H1 (cell line): ENCODE measurements at regions not wholly inside any gene's neighbourhood (a gene's known extent, or its start where the extent isn't known, plus 50 kb on each side); places are given as distances from the start of the nearest gene placed in this dataset.

Source experiments
- CTCF ChIA-PET: fragments of 300-600 bp; sonication (Branson Sonifier 250); formaldehyde crosslinking; loops from one replicate; lab custom pipeline; 2021; ENCODE audit not compliant: partially characterized antibody; lab: Charles Lee
- POLR2A ChIA-PET: fragments of 300-600 bp; sonication (Branson Sonifier 250); formaldehyde crosslinking; loops from one replicate; lab custom pipeline; 2021; ENCODE audit warnings: inconsistent platforms; ENCODE audit not compliant: partially characterized antibody; lab: Charles Lee
- DNase-seq, 2 experiments: peaks; one replicate each; pipeline versions ENCODE4 v3.0.0 to v3.0.0-alpha.2; 2010 to 2022; ENCODE audit warnings: low spot score in 2 of 2, low read depth in 1 of 2, mixed read lengths in 1 of 2
- FAIRE-seq: peaks from 2 replicates; lab custom pipeline; 2011; peaks lifted over from hg19 to GRCh38; lab: Jason Lieb, UNC
- H2AFZ ChIP-seq: 2 replicates; pipeline ENCODE4 v1.8.1; 2012; ENCODE audit warnings: low read length, inconsistent platforms
- H2AK5ac ChIP-seq: 2 replicates; pipeline ENCODE4 v1.6.1; 2013; ENCODE audit warnings: low read depth, low read length
- H2BK120ac ChIP-seq: replicated peaks from 2 replicates; pipeline ENCODE3; 2013; ENCODE audit warnings: low read depth, low read length, inconsistent platforms
- H2BK12ac ChIP-seq: 2 replicates; pipeline ENCODE4 v1.6.1; 2013; ENCODE audit warnings: low read depth, low read length
- H2BK15ac ChIP-seq: 2 replicates; pipeline ENCODE4 v1.6.1; 2013; ENCODE audit warnings: low read length
- H2BK20ac ChIP-seq: 2 replicates; pipeline ENCODE4 v1.6.1; 2013; ENCODE audit warnings: low read length
- H2BK5ac ChIP-seq: 2 replicates; pipeline ENCODE4 v1.6.1; 2013; ENCODE audit warnings: low read depth, low read length
- H3K14ac ChIP-seq: 2 replicates; pipeline ENCODE4 v1.6.1; 2013; ENCODE audit warnings: inconsistent platforms; ENCODE audit not compliant: insufficient read length
- H3K18ac ChIP-seq: 2 replicates; pipeline ENCODE4 v1.6.1; 2013; ENCODE audit warnings: low read length; ENCODE audit errors: extremely low read depth
- H3K23ac ChIP-seq: 2 replicates; pipeline ENCODE4 v1.6.1; 2013; ENCODE audit warnings: inconsistent platforms; ENCODE audit not compliant: insufficient read length
- H3K23me2 ChIP-seq: 2 replicates; pipeline ENCODE4 v1.6.1; 2013; ENCODE audit warnings: low read depth, low read length
- H3K27ac ChIP-seq: 2 replicates; pipeline ENCODE4 v1.6.1; 2011; ENCODE audit warnings: low read depth, low read length, inconsistent platforms
- H3K27me3 ChIP-seq, 4 experiments: replicated peaks in 1 of 4; 1 replicate in 1 of 4; 2 replicates in 3 of 4; pipeline versions ENCODE4 v1.6.1 to v1.8.1; 2011 to 2013; ENCODE audit warnings: low read length in 3 of 4, mild to moderate bottlenecking in 3 of 4, inconsistent platforms in 2 of 4, mixed read lengths in 2 of 4, moderate library complexity in 1 of 4; ENCODE audit not compliant: control insufficient read depth in 3 of 4, insufficient read depth in 3 of 4; ENCODE audit errors: extremely low read depth in 1 of 4
- H3K36me3 ChIP-seq, 4 experiments: 2 replicates each; pipeline versions ENCODE4 v1.6.1 to v1.8.1; 2011 to 2013; ENCODE audit warnings: mild to moderate bottlenecking in 4 of 4, low read length in 3 of 4, moderate library complexity in 2 of 4, control low read depth in 1 of 4, inconsistent platforms in 1 of 4; ENCODE audit not compliant: insufficient read depth in 4 of 4, control insufficient read depth in 2 of 4
- H3K4ac ChIP-seq: replicated peaks from 2 replicates; pipeline ENCODE3; 2013; ENCODE audit warnings: low read length, low read depth, mixed read lengths, inconsistent platforms; ENCODE audit not compliant: insufficient read length
- H3K4me1 ChIP-seq, 4 experiments: replicated peaks in 1 of 4; 1 replicate in 1 of 4; 2 replicates in 3 of 4; pipeline versions ENCODE4 v1.6.1 to v1.8.1; 2011 to 2013; ENCODE audit warnings: low read length in 3 of 4, inconsistent platforms in 2 of 4, mixed read lengths in 1 of 4; ENCODE audit not compliant: insufficient read depth in 4 of 4, control insufficient read depth in 3 of 4
- H3K4me2 ChIP-seq, 2 experiments: 2 replicates each; pipeline versions ENCODE4 v1.6.1 to v1.8.1; 2011 to 2013; ENCODE audit warnings: low read depth in 2 of 2, low read length in 2 of 2, control low read depth in 1 of 2, inconsistent platforms in 1 of 2, mild to moderate bottlenecking in 1 of 2; ENCODE audit not compliant: insufficient read depth in 1 of 2
- H3K4me3 ChIP-seq, 4 experiments: fragments of 200-600, 300-600 bp in 1 of 4; sonication (generic), shearing (Covaris generic), sonication (Bioruptor Twin) in 1 of 4; 2 replicates each; pipeline versions ENCODE4 v1.5.1 to v1.8.1; 2011 to 2016; ENCODE audit warnings: low read length in 4 of 4, low read depth in 3 of 4, control low read depth in 2 of 4, inconsistent platforms in 2 of 4, mild to moderate bottlenecking in 2 of 4, mixed read lengths in 1 of 4, moderate library complexity in 1 of 4; ENCODE audit not compliant: insufficient read depth in 2 of 4; ENCODE audit errors: extremely low read depth in 1 of 4
- H3K56ac ChIP-seq: replicated peaks from 2 replicates; pipeline ENCODE3; 2013; ENCODE audit warnings: low read depth, mild to moderate bottlenecking, mixed read lengths, low read length, inconsistent platforms; ENCODE audit not compliant: insufficient read length
- H3K79me1 ChIP-seq: 2 replicates; pipeline ENCODE4 v1.6.1; 2013; ENCODE audit warnings: low read depth, low read length, control low read depth
- H3K79me2 ChIP-seq, 2 experiments: 2 replicates each; pipeline versions ENCODE4 v1.6.1 to v1.8.1; 2012 to 2013; ENCODE audit warnings: low read length in 2 of 2, mild to moderate bottlenecking in 2 of 2, inconsistent platforms in 1 of 2; ENCODE audit not compliant: insufficient read depth in 2 of 2, control insufficient read depth in 1 of 2
- H3K9ac ChIP-seq, 4 experiments: replicated peaks in 1 of 4; 1 replicate in 1 of 4; 2 replicates in 3 of 4; pipeline versions ENCODE4 v1.6.1 to v1.8.1; 2011 to 2013; ENCODE audit warnings: low read depth in 3 of 4, low read length in 3 of 4, control low read depth in 2 of 4, mild to moderate bottlenecking in 2 of 4, moderate library complexity in 2 of 4, inconsistent platforms in 1 of 4; ENCODE audit errors: extremely low read depth in 1 of 4
- H3K9me3 ChIP-seq, 2 experiments: 2 replicates each; pipeline versions ENCODE4 v1.6.1 to v1.8.1; 2012 to 2013; ENCODE audit warnings: mild to moderate bottlenecking in 2 of 2, moderate library complexity in 2 of 2, control low read depth in 1 of 2, inconsistent platforms in 1 of 2, low read depth in 1 of 2, low read length in 1 of 2, mixed read lengths in 1 of 2; ENCODE audit not compliant: insufficient read depth in 2 of 2
- H4K20me1 ChIP-seq, 2 experiments: replicated peaks in 1 of 2; 2 replicates each; pipeline versions ENCODE3 to v1.8.1; 2011 to 2013; ENCODE audit warnings: inconsistent platforms in 2 of 2, low read length in 2 of 2, mild to moderate bottlenecking in 1 of 2; ENCODE audit not compliant: insufficient read depth in 2 of 2, control insufficient read depth in 1 of 2
- H4K5ac ChIP-seq: 2 replicates; pipeline ENCODE4 v1.6.1; 2013; ENCODE audit warnings: low read length, low read depth, mixed read lengths, inconsistent platforms; ENCODE audit not compliant: insufficient read length
- H4K8ac ChIP-seq: 2 replicates; pipeline ENCODE4 v1.8.0; 2013; ENCODE audit warnings: mild to moderate bottlenecking, moderate library complexity, low read length, inconsistent platforms; ENCODE audit not compliant: insufficient read depth; ENCODE audit errors: extremely low read depth
- H4K91ac ChIP-seq: replicated peaks from 2 replicates; pipeline ENCODE3; 2013; ENCODE audit warnings: low read length, mixed read lengths, inconsistent platforms; ENCODE audit not compliant: insufficient read length
- JUN ChIP-seq: IDR thresholded peaks from 2 replicates; pipeline ENCODE4 v1.6.1; 2011; ENCODE audit warnings: low read depth, mild to moderate bottlenecking, improper control_type of control experiment, low read length
- WGBS, 2 experiments: shearing (Covaris generic) in 1 of 2; methylation state at CpG; one replicate each; pipeline versions ENCODE4 v1.1.6 to v1.1.7; 2013 to 2015; ENCODE audit warnings: low lambda C conversion rate in 2 of 2, mixed read lengths in 2 of 2, inconsistent platforms in 1 of 2, low coverage in 1 of 2, missing lambda C conversion rate in 1 of 2; ENCODE audit not compliant: insufficient replicate concordance in 2 of 2, insufficient coverage in 1 of 2, insufficient read length in 1 of 2; ENCODE audit errors: extremely low coverage in 1 of 2, missing lambda C conversion rate in 1 of 2; 5-methylcytosine and 5-hydroxymethylcytosine counted together

DNA sequence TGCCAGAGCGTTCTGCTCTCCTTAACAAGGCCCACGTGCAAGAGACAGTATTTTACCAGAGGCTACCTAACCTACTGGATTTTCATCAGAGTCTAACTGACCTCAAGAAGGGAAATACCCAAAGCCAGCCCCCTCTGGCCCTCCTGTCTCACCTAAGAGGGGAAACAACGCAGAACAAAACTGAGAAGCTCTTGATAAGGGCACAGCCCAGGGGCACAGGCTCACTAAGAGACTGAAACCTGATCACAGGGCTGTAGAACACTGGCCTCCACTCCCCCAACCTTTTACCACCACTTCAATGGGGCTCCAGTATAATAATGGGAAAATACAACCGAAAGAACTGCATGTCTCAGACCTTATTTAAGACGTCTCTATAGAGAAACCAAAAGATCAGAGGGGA, 449.5 kb upstream of the CAMK1G start:
- Histone ChIP-seq H4K8ac (no peak overlapping the region), H3K36me3 (no peaks in the 10 kb centered on the region), H2BK15ac (no peak overlapping the region), H3K27ac (no peak overlapping the region), H3K79me1 (no peaks in the 10 kb centered on the region), H2BK12ac (no peak overlapping the region), H3K18ac (no peak overlapping the region), H3K23me2 (no peaks in the 10 kb centered on the region), H3K4ac (no peak overlapping the region), H3K79me2 (no peaks in the 10 kb centered on the region), H3K27me3 (no peaks in the 10 kb centered on the region), H4K5ac (no peak overlapping the region), H4K20me1 (no peaks in the 10 kb centered on the region), H3K9me3 (peaks cover 0 to 4% of the 10 kb centered on the region in 2 experiments; a peak in 1 of 4 replicates), H3K4me3 (no peak overlapping the region), H2AK5ac (no peak overlapping the region), H2BK20ac (no peak overlapping the region), H3K23ac (no peak overlapping the region), H2BK5ac (no peak overlapping the region), H3K56ac (no peak overlapping the region), H3K4me2 (no peak overlapping the region)
- POLR2A ChIA-PET: no interaction called here
- 86% methylated on average over 5 of the region's 5 CpGs; no CpG with 5 or more reads in 1 of the 2 experiments for WGBS, 2 experiments
- DNase-seq: no peak
- no peak for FAIRE-seq
- TF ChIP-seq JUN: no peak
- TF ChIP-seq, all 59 proteins: peak for 0
- Histone ChIP-seq H3K4me1 (peaks cover 0 to 6% (median 0%) of the 10 kb centered on the region in 4 experiments; a peak in 1 of 7 replicates), H3K14ac (no peak overlapping the region), H4K91ac (no peak overlapping the region), H3K9ac (no peak overlapping the region), H2AFZ (no peak overlapping the region), H2BK120ac (no peak overlapping the region)
- CTCF ChIA-PET: no interaction called here
